NCI-H524 (cell line): ENCODE measurements at regions not wholly inside any gene's neighbourhood (a gene's known extent, or its start where the extent isn't known, plus 50 kb on each side); places are given as distances from the start of the nearest gene placed in this dataset.
"Not testable (repeated sequence)": the region's sequence is repeated elsewhere in the genome, so short reads cannot be mapped to it uniquely, and the experiment has no call there.

Experiments used
- DNase-seq, 2 experiments: peaks; one replicate each; lab custom pipeline; 2025; lab: John Stamatoyannopoulos, UW

DNA sequence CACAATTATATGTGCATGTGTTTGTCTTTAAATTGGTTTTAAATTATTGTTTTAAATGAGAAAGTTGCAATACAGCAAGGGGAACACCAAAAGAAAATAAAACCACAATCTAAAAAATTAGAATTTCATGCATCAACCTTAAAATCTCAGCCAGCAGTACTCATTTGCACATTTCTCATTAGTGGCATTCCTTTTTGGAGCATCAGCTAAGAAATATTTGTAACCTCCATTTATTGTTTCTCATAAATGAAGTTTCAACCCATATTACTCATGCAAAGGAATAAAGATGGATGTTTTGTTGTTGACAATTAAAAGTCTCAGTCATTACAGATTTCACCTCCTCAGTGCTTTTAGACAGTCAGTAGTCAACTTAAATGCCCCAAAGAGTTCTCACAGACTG is 160.1 kb downstream of the TBX15 start:
- no peak for DNase-seq

DNA sequence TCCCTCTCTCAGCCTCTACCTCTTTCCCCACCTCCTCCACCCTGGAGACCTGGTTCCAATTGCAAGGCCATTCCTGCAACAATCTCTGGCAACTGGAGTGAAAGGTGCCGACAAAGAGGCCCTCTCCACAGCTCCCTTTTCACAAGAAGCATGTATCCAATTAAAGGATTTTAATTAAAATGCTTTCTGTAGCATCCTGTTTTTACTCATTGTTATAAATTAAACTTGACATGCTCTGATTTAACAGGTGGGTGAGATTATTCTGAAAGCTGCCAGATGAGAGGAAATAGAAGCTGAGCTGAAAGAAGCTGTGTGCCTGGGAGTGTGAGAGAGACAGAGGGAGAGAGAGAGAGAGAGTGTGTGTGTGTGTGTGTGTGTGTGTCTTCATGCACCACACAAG is 160.5 kb downstream of the TBX15 start:
- DNase-seq: no peak

DNA sequence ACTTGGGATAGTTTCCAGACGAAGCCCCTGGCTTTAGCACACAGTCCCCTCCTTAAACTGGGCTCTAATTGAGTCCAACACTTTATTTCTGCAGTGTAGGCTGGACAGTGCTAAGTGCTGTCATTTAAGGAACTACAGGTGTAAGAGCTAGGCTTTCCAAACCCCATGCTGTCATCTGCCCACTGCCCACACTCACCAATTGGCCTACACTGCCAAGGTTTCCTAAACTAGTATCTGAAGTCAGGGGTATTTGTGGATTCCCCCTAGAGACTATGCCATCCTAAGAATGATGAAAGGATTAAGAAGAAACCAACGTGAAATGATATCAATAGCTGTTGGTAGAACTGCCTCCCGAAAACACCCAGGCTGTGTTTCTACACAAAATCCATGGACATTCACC is 160.9 kb downstream of the TBX15 start:
- DNase-seq: no peak

DNA sequence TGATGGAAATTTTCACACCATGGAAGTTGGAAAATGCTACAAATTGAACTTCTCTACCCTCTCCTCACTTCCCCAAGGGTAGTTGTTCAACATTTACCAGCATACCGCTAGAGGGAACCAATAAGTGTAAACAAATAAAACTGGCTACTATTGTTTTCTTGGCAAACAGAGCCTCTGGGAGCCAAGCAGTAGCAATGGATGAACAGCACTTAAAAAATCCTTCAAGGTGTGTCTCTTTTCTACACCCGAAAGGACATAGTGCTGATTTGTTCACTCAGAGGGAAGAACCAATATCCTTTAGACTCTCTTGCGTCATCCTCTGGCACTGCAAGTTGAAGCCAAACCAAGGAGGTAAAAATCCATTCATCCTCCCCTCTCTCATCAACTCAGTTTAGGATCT is 161.5 kb downstream of the TBX15 start:
- DNase-seq: no peak

DNA sequence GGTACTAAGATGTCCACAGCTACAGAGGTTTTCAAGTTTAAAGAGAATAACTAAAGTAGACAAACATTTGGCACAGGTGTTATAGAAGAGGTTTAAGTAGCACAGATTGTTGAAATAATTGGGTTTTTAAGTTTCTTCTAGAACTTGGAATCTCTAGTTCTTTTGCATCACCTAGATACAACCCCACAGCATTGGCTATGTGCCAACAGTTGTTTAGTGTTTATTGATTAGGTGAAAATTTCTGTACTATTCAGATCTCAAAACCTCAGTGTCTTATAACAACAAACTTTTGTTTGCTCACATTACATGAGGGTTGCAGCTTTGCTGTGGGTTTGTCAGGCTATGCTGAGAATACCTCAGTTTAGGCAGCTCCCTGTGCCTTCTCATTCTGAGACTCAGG is 162.5 kb downstream of the TBX15 start:
- no peak for DNase-seq

DNA sequence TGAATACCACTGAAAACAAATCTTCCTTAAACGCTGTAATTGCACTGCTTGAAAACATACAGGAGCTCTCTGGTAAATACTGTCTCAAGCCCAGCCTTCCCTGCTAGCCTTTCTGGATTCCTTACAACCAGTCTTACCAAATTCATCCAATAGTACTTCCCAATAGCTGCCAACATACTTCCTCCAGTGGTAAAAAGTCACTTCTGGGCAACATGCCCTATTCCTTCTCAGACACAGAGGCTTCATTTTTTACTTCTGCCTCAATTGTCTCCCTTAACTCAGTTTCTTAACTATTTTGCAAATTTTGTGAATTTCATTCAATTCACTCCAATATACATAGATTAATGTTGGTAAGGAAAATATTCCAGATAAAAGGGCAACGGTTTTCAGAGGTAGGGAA is 166.3 kb downstream of the TBX15 start:
- DNase-seq: no peak

DNA sequence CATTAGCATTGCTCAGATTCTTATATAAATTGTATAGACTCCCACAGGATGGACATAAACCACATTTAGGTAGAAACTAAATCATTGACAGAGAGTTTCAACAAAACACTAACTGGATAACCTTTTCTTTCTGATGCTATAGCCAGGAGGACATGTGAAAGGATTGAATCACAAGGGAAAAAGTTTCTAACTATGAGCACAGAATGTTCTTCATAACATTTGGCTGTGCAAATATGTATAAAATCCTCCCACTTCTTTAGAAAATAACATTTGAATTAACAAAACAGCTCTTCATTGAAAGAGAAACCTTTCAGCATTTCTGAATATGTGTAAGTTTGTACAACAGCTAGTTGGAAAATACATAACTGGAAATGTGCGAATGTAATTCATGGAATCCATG is 167.3 kb downstream of the TBX15 start:
- DNase-seq: no peak

DNA sequence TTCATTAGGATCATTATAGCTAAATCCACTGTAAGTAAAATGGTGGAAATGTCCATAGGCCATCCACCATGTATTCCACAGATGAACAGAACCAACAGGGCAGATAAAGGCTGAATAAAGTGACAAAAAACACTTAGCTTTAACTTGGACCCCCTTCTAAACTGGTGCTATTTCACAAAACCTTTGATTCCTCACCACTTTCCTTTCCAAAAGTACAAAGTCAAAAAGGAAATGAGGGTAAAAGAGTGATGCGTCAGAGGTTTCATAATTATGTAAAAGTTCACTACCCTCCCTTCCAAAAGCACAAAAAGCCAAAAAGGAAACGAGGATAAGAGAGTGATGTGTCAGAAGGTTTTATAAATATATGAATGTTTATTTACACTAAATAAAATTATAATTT is 172.2 kb downstream of the TBX15 start:
- DNase-seq: no peak

DNA sequence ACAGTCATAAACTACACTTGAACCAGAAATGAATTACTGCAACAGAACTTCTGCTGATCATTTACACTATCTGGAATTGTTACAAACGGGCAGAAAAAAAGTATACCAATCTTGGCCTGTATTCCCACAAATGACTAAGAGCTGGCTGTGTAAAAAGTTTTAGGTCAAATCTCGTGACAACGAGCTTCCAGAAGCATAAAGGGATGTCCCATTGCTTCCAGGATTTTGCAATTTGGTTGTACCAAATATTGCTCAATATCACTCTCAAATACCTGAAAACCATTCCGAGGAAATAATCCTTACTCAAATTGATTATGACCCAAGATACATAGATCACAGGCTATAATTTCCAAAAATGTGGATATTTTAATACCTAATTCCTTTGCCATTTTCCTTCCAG is 175.6 kb downstream of the TBX15 start:
- DNase-seq: no peak

DNA sequence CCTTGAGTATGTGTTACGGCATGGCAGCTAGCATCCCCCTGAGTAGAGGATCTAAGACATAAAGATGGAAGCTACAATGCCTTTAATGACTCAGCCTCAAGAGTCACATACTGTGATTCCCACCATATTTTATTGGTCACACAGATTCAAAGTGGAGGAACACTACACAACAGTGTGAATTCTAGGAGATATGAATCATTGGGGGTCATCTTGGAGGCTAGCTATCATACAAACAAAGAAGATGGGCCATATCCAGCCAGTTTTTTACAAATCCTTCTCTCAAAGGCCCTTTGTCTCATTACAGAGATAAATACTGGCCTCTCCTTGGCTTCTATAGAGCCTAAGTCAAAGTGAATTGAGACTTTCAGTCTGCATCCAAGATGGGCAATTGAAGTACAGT is 177.0 kb downstream of the TBX15 start:
- no peak for DNase-seq

DNA sequence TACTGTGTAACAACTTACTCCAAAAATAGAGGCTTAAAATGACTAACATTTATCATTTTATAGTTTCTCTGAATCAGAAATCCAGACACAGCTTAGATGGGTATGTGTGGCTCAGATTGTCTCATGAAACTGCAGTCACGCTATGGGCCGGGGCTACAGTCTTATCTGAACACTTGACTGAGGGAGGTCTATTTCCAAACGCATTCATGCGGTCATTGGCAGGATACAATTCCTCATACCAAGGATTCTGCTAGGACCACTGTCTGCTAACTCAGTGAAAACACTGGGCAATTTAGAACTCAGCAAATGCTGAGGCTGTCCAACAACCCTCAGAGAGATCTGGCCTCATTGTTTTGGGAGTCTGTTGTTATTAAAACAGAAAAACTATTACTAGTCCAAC is 178.6 kb downstream of the TBX15 start:
- no peak for DNase-seq

DNA sequence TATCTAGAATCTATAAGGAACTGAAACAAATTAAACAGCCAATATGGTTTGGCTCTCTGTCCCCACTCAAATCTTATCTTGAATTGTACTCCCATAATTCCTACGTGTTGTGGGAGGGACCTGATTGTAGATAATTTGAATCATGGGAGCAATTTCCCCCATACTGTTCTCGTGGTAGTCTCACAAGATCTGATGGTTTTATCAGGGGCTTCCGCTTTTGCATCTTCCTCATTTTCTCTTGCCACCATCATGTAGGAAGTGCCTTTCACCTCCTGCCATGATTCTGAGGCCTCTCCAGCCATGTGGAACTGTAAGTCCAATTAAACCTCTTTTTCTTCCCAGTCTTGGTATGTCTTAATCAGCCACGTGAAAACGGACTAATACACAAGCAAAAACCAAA is 185.0 kb downstream of the TBX15 start:
- not testable (repeated sequence) for DNase-seq

DNA sequence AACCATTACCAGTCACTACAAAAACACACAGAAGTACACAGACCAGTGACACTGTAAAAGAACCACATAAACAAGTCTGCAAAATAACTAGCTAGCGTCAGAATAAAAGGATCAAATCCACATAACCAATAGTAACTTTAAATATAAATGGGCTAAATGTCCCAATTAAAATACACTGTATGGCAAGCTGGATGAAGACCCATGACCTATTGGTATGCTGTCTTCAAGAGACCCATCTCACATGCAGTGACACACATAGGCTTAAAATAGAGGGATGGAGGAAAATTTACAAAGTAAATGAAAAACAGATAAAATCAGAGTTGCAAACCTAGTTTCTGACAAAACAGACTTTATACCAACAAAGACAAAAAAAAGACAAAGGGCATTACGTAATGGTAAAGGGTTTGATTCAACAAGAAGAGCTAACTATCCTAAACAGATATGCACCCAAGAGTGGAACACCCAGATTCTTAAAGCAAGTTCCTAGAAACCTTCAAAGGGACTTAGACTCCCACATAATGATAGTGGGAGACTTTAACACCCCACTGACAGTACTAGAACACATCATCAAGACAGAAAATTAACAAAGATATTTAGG is 196.9 kb downstream of the TBX15 start:
- DNase-seq: no peak

DNA sequence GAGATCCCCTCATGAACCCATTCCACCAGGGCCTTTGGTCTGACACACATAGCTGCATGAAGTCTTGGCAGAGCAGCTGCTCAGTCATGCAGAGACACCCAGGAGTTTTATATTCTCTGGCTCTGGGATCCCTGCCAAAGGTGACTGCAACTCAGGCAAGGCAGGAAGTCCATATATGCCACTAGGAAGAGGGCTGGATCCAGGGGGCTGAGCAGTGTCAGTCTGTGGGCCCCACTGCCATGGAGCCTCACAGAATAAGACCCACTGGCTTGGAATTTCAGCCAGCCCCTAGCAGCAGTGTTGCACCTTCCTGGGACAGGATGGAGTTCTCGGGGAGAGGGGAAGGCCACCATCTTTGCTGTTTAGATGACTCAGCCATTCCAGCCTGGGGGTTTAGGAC is 199.7 kb downstream of the TBX15 start:
- no peak for DNase-seq

DNA sequence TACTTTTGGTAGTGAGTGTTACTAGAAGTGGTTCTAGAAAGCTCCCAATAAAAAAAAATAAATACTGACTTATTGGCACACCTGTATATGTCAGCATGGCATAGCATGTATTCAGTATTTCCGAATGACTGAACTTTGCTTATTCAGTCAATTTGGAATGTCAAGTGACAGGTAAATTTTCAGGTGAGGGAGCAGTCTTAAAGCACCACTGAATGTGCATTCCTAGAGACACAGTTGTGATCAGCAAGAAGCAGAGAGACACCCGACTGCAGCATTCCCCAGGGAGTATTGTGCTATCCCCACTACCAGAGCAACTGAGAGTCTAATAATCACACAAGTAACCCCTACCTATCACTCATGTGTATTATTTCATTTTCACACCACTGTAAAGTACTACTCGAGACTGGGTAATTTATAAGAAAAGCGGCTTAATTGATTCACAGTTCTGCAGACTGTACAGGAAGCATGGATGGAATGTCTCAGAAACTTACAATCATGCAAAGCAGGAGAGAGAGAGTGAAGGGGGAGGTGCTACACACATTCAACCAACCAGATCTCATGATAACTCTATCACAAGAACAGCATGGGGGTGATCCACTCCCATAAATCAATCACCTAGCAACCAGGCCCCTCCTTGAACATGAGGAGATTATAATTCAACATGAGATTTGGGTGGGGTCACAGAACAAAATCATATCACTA is 201.5 kb downstream of the TBX15 start:
- no peak for DNase-seq

DNA sequence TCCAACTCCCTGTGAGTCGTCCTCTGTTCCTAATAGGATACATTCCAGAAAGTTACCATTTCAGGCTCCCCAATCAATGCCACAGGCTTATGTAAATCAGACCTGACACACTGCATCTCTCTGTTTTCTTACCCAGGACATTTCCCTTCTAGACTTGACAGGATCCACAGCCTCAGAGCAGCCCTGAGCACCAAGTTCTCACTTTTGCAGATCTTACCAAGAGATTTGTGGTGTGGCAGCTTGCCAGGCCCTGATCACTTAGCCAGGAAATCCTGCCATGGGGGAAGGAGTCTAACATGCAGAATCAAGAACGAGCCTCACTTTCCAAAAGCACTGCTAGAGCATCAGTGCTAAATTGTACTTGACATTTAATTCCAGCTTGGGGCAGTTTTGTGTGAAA is 202.9 kb downstream of the TBX15 start:
- no peak for DNase-seq

DNA sequence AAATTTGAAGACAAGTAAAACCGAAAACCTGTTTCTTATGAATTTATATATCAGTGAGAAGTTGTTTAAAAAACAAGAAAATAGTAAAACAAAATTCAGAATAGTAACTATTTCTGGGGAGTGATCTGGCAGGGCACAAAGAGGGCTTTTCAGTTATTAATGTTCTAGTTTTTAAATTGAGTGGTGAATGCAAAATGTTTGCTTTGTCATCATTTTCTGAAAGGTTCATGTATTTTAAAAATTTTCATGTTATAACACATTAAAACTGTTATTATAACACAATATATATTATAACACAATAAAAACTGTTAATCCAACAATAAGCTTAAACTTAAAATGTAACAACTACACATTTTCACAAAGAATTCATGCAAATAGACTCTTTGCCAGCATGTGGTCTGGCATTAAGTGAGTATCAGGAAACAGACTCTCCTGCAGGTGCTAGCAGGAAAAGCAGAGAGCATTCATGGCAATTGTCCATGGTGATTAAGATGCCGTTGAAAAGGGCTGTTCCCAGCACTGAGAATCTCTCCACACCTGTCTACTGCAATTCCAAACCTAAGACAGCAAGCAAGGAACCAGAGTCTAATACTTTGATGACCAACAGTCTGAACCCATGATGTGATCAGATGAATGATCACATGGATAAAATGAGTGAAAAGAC is 204.9 kb downstream of the TBX15 start:
- DNase-seq: no peak

DNA sequence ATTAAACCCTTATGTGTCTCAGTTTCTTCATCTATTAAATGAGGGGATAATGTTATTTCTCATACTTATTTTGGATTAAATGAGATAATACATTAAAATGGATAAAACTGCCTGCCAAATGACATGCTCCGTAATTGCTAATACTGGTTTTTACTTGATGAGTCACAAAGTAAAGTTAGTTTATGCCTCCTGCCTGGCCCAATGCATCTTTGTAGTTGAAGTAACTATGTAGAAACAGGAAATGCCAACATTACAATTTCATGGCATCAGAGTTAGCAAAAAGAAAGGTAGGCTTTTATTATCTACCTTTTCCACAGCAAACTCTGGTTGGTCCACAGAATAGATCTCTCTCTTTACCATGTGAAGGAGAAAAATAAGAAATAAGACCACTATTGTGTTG is 214.5 kb downstream of the TBX15 start:
- DNase-seq: no peak

DNA sequence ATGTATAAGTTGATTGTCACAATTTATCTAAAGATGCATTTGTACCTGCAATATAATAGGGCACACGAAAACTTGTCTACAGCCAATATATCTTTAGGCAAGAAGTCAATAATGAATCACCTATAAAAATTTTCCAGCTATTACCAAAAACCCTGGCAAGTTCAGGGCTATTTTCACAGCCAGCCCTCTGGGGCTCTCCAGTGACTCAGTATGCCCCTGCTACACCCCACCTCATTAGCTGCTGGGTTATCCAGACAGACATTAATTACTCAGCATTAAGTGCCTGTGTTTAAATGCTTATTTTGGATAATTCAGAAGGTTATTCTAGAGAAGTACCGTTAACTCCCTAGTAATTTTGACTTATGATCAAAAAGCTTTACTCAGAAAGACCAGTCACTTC is 220.2 kb downstream of the TBX15 start:
- DNase-seq: no peak

DNA sequence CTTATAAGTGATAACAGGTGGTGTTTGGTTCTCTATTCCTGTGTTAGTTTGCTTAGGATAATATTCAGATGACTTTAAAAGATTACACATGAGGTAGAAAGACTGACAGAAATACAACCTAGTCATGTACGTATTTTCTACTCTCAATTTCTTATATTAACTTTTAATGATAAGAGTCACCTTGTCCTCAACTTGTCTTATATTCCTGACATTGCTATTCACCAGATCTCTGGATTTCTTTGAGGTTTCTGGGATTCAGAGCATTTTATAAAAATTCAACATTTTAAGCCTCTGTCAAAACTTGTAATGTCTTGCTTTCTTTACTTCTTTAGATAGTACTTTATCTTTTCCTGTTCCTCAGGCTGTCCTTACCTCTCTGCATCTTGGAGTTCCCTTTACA is 234.2 kb downstream of the TBX15 start:
- no peak for DNase-seq

DNA sequence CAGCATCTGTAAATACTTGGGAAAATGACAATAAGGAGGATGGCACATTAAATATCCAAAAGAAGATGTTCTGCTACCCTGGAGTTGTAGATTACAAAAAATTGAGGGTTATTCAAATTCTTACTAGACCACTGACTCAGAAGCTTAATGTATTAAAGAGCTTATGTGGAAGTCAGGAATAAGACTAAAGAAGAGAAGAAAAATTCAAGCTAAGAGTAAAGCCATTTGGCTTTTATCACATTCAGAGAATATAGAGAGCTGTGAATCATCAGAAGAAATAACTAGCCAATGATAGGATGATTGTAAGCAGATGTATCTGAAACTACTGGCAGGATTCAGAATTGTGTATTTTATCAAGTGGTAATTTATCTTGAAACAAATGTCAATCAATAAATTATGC is 237.0 kb downstream of the TBX15 start:
- DNase-seq: no peak

DNA sequence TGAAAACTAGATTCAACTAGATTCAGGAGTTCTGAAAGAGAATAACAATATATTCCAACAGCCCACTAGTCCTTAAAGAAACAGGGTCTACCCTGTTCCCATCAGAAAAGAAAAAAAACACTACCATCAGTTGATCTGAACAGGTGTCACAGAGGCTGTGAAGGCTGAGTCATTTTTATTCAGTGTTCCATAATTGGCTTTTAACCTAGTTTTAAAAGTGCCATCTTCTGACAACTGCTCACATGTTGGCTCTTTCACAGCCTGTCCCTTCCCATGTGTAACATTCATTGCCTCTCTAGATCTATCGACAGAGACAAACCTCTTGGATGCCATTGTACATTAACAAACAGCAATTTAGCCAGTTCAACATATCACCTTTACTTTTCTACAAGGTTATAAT is 243.7 kb downstream of the TBX15 start:
- no peak for DNase-seq

DNA sequence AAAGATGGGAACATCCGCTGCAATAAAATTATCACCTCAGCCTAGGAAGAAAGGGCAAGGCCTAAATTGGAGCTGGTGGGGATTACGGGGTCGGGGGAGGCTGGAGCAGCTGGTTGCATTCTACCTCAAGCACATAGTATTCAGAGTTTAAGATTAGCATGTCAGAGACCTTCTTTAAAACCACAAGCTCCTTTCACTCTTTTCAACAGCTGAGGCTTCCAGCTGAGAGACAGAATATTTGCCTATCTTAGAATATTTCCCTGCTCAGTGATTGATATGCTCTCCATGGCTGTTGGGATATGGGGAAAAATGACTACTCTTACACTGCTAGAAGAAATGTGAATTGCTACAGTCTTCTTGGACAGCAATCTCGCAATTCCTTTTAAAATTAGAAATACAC is 248.6 kb downstream of the TBX15 start:
- DNase-seq: no peak

DNA sequence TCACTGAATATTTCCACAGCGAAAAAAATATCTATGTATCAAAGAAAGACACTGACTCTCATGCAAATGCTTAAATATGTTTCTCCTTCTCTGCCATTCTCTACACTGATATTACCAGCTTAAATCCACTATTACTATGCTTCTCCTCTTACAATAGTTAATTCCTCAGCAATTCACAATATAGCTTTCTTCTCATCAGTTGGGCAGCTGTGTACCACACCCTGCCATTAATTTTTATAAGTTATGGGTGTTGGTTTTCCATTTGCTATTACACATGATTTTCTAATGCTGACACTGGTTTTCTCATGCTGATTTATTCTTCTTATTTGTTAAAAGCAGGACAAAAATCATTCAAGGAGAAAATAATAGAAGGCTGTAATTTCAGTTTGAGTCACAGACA is 251.8 kb downstream of the TBX15 start:
- no peak for DNase-seq
